ENCODE measurements at regions not wholly inside any gene's neighbourhood (a gene's known extent, or its start where the extent isn't known, plus 50 kb on each side); places are given as distances from the start of the nearest gene placed in this dataset.

GRCh38 chr7:98701372-98701771 is 84.3 kb downstream of the NPTX2 start:
- TF ChIP-seq CTCF (IDR thresholded peaks at IDR 0.05) (no peak), ZFX (IDR thresholded peaks at IDR 0.05; ENCODE audit: borderline replicate concordance) (no peak)
